Suppressor macrophage treated with lipopolysaccharide for 1 hour (primary cell): ENCODE measurements at regions not wholly inside any gene's neighbourhood (a gene's known extent, or its start where the extent isn't known, plus 50 kb on each side); places are given as distances from the start of the nearest gene placed in this dataset.
"Not testable (repeated sequence)": the region's sequence is repeated elsewhere in the genome, so short reads cannot be mapped to it uniquely, and the experiment has no call there.

Experiments
- DNase-seq, 3 donors: peaks; one replicate each; pipeline ENCODE4 v3.0.0-alpha.2; 2020 to 2022

- DNase-seq: not testable (repeated sequence)
Observed at GRCh38 chr12:14032191-14032590, 50.8 kb upstream of the GRIN2B start.

DNA sequence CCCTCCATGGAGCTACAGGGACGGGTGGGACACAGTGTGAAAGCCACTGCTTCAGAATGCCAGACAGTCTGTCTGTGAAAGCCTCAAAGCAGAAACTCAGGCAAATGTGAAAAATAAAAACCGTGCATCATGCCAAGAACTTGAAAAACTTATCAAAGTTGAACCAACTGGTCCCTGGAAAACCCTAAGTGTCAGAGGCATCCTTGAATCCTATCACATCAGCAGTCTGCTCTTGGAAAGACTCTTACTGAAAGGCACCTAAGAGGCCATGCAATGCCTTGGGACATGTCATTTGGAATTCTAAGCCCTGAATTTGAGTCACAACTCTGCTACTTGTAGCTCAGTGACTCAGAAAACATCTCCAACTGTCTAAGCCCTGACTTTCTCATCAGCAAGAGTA, 62.4 kb upstream of the GRIN2B start:
- no peak for DNase-seq

DNA sequence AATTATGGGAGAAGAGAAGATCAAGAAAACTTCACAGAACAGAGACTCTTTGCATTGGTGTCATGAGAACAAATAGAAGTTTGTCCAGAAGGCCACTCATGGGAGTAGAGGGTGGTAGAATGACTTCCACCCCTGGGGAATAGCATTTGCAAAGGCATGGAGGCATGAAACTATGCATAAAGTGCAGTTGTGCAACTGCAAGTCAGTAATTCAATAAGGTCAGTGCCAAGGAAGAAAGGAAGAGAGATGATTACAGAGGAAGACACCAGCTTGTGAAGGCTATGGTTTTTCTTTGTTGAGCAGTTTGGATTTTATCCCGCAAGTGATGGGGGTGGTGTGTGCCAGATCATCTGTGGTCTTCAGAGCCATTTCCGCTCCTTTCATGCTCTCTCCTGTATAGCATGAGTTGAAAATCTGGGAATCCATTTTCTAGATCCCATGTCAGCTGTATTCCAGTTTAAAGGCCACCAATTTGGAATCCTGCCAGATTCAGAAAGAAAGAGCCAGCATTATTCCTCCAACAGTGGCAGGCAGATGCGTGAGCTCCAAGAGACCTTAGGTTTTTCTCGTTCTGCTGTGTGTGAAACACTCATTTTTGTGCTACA, 67.6 kb upstream of the GRIN2B start:
- DNase-seq: no peak

- no peak for DNase-seq
Observed at GRCh38 chr12:14057895-14058294, 76.5 kb upstream of the GRIN2B start.

DNA sequence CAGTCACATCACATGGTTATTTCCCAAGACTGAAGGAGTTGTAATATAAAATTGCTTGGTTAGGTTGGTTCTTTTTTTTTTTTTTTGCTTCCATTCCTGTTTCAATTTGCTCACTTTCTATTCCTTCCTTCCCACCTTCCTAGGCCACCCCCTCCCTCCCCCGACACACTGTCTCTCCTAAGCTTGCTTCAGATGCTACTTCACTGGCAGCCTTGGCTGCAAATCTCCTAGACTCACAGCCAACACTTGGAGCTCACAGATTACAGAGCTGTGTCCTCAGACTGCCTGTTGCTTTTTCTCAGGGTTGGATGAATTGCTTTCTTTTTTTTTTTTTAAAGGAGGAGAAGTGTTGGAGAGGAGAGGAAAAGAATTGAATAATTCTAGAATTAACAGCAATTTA, 77.3 kb upstream of the GRIN2B start:
- no peak for DNase-seq

DNA sequence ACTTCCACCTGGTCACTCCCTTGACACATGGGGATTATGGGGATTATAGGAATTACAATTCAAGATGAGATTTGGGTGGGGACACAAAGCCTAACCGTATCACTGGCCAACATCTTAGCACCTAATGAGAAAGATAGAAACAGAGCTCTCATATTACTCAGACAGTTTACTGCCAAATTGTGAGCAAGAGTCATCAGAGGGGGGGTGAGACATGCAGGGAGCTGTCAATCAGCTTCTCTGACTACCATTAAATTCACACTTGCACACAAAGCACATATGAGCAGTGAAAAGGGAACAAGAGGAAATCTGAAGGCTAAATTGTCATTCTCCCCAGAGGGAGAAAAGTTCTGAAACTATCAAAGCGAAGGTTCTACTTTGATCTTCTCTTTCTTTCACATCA, 78.1 kb upstream of the GRIN2B start:
- DNase-seq: no peak

DNA sequence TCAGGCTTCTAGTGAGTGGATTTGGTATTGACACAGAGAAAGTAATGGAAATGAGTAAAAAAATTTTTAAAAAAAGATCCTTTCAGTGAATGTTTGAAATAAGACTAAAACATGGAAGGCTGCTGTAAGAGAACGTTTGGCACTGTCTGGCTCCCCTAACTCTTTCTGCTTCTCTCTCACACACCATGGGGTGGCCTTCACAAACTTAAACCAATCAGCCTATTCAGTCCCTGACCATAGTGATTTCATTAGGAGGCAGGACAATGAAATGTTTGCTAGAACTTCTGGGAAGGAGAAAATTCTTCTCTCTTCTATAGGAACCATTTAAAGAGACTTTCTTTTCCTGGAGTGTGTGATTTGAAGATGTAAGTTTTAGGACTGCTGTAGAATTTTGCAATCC, 84.2 kb upstream of the GRIN2B start:
- no peak for DNase-seq

DNA sequence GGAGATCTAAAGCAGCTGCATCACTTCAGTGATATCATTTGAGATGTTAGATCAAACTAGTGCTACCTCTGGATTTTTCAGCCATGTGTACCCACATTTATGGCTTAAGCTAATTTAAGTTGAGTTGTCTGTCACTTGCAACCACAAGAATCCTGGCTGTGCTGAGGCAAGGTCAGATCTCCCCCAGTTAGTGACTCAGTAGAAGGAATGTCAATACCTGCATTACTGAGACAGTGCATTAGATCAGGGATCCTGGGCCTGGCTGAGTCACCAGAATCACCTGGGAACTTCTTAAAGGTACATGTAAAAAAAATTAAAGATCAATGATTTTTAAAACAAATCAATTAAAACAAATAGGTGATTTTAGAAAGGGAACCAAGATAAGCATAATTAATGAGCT, 84.6 kb upstream of the GRIN2B start:
- no peak for DNase-seq

DNA sequence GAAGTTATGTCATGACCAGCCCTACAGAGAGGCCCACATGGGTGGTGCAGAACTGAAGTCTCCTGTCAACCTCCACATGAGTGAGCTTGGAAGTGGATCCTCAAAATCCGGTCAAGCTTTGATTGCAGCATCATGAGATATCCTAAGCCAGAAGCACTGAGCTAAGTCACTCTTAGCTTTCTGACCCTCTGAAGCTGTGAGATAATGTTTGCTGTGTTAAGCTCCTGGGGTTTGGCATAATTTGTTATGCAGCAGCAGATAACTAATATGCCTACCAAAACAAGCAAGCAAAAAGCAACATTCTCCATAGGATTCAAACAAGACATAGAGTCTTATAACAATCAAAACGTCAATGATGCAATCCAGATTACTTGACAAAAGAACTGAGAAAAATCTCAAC, 87.6 kb upstream of the GRIN2B start:
- no peak for DNase-seq

DNA sequence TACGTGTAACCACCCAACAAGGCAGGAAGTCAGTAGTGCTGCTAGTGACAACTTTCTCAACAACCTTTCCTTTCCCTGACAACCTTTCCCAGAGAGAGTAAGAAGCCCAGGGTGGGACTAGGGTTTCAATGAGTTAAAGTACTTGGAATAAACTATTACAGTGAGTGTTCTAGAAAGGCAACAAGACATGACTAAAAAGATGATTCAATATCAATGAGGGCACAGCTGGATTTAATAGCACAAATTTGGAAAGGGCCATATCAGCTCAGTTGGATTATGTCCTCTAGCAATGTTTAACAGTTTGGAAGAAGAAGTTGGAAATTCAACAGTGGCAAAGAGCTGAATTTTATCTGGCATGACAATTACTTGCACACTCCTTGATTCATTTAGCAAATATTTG, 90.4 kb upstream of the GRIN2B start:
- DNase-seq: no peak

DNA sequence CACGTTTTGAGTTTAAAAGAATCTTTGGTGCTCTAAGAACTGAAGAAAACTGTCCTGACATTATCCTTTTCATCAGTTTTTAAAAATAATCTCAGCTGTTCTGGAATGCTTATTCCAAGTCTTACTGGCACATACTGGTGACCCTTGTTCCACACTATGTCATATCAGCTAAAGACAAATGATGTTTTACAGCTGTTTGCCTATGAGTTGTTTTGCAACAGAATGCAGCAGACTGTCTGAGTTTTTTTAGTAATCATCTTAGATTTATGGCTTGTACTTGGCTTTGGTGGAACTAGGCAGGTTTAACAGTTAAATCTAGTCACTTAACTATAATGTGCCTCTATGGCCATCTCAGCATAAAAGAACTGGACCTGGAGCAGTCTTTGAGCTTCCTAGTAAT, 91.6 kb upstream of the GRIN2B start:
- no peak for DNase-seq

DNA sequence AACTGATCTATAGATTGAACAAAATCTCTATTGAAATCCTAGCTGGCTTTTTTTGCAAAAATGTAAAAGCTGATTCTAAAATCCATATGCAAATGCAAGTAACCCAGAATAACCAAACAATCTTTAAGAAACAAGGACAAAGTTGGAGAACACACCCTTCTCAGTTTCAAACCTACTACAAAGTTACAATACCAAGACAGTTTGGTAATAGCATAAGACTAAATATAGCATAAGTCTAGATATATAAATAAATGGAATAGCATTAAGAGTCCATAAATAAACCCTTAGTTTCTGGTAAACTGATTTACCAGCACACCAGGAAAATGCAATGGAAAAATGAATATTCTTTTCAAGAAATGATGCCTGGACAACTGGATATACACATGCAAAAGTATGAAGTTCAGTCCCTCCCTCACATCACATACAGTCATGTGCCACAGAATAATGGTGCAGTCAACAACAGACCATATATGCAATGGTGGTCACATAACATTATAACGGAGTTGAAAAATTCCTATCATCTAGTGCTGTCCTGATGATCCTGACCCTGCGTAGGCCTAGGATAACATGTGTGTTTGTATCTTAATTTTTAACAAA, 94.5 kb upstream of the GRIN2B start:
- DNase-seq: no peak

DNA sequence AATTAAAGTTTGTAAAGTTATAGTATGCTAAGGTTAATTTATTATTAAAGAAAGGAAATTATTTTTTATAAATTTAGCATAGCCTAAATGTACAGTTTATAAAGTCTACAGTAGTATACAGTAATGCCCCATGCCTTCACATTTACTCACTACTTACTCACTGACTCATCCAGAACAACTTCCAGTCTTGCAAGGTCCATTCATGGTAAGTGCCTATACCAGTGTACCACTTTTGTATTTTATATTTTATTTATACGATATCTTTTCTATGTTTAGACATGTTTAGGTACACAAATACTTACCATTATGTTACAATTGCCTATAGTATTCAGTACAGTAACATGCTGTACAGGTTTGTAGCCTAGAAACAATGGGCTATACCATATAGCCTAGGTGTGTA, 95.1 kb upstream of the GRIN2B start:
- no peak for DNase-seq

- no peak for DNase-seq
Observed at GRCh38 chr12:14086838-14087237, 105.4 kb upstream of the GRIN2B start.

GRCh38 chr12:14099994-14100393, 118.6 kb upstream of the GRIN2B start:
- DNase-seq: no peak

DNA sequence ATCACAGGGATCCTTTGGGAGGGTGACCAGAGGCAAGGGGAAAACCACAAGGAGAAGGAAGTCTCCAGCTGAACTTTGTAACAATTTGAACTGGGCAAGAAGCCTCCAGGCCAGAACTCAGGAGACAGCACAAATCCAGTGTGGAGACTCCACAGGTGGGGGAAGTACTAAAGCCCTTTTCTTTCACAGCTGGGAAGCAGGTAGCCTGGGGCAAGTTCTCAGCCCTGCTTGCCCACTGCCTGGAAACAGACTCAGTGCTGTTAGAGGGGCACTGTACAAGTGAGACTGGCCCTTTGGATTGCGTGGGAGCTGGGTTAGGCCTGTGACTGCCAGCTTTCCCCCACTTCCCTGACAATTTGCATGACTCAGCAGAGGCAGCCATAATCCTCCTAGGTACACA, 120.2 kb upstream of the GRIN2B start:
- DNase-seq: not testable (repeated sequence)

DNA sequence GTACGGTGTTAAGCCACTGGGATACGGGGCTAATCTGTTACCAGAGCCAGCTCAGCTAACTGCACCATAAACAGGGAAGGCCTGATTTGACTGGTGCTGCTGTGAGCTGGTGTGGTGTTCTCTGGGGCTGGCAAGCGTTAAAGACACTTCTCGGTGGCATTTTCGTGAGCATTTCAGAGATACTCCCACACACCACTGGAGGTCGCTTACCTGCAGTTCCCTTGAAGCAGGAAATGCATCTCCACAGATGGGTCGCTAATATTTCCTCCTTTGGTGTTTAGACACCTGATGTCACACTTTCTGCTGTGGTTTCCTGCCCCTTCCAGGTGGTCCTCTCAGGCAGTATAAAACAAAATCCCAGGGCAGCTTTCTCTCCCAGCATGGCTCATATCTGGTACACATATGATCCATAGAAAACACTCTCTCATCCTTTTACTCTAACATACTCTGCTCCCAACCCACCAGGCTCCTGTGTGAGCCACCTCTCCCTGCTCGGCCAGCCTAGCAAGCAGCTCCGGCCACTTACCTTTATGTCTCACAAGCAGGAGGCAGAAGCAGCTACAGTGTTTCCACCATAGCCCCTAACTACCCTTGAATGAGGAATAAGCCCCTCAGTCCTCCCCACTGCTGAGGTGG, 129.9 kb upstream of the GRIN2B start:
- no peak for DNase-seq

DNA sequence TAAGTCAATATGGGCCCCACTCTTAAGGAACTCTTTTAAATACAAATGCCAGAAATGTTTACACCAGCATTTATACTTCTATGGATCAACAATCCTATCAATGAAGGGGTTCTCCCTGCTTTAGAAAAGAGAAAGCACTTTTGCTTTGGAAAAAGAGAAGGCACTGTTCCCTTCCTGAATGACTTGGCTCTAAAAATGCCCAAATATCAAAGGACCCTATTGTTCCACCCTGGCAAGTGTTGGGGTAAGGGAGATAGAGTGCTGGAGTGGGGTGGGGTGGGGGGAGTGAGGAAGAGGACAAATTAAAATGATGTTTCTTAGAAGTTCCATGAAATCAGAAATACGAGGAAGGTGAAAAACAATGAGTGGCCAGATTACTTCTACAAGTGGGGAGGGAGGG, 131.6 kb upstream of the GRIN2B start:
- DNase-seq: no peak

DNA sequence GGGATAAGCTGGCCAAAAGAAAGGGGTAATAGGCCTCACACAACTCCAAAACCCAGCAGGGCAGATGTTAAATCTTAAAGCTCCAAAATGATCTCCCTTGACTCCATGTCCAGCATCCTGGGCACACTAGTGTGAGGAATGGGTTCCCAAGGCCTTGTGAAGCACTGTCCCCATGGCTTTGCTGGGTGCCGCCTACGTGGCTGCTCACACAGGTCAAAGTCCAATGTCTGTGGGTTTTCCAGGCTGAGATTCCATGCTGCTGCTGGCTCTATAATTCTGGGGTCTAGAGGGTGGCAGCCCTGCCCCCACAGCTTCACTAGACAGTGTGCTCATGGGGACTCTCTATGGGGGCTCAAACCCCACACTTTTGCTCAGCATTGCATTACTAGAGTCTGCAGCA, 145.3 kb upstream of the GRIN2B start:
- no peak for DNase-seq

- no peak for DNase-seq
Observed at GRCh38 chr12:14129611-14130195, 148.3 kb upstream of the GRIN2B start.

- no peak for DNase-seq
Observed at GRCh38 chr12:14135996-14136395, 154.6 kb upstream of the GRIN2B start.

- no peak for DNase-seq
Observed at GRCh38 chr12:14138495-14138894, 157.1 kb upstream of the GRIN2B start.

DNA sequence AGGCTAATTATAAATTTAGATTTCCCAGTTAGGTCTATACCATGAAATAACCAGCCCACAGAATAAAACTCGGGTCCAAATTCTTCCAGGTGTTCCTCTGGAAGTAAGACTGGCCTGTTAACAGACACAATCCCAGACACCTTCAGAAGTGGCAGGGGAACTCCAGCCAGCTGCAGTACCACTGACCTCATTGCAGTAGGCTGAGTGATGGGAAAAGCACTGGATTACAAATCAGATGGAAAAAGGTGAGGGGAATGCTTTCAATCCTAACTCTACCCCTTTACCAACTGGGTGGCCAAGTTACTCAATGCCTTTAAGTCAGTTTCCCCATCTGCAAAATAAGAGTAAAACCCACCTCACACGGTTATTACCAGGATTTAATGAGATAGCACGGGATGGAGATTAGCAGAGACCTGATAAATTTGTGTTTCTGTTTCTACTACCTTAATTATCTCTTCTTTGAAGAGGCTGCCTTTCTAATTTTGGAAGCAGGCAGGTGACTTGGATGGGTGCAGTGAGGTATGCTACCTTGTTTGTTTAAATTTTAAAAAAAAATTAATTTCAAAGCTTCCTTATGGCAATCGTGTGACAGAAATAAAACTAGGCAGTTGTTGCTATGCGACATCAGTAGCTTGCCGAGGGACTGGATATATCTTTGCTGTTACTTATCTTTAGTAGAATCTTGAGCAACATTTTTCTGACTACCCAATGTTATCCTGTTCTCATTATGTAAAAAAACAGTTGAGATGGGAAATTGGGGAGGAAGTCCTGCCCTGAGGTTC, 167.3 kb upstream of the GRIN2B start:
- no peak for DNase-seq

- DNase-seq: no peak
Observed at GRCh38 chr12:14153803-14154202, 172.4 kb upstream of the GRIN2B start.
